HEK293T (cell line): ENCODE measurements at regions not wholly inside any gene's neighbourhood (a gene's known extent, or its start where the extent isn't known, plus 50 kb on each side); places are given as distances from the start of the nearest gene placed in this dataset.

Source experiments
- CTBP1 ChIP-seq: fragments of 450-650 bp; IDR thresholded peaks from 2 replicates; pipeline ENCODE4 v1.6.1; 2016; ENCODE audit warnings: borderline replicate concordance
- ZNF384 ChIP-seq: fragments of 450-650 bp; IDR thresholded peaks from 2 replicates; pipeline ENCODE4 v1.6.1; 2016

GRCh38 chr3:189551007-189551406 lies 80.2 kb upstream of the TP63 start:
- TF ChIP-seq CTBP1 (no peak), ZNF384 (no peak)
